Keratinocyte (primary cell): ENCODE measurements at regions not wholly inside any gene's neighbourhood (a gene's known extent, or its start where the extent isn't known, plus 50 kb on each side); places are given as distances from the start of the nearest gene placed in this dataset.

Experiments
- DNase-seq: peaks from one replicate; pipeline ENCODE4 v3.0.0-alpha.2; 2011; ENCODE audit warnings: low read depth, missing footprints, low spot score
- FAIRE-seq: peaks from 2 replicates; lab custom pipeline; 2011; peaks lifted over from hg19 to GRCh38; lab: Jason Lieb, UNC
- H2AFZ ChIP-seq: 2 replicates; pipeline ENCODE4 v1.6.0; 2012; ENCODE audit warnings: low read length, control low read depth, inconsistent platforms; ENCODE audit not compliant: control insufficient read depth
- H3K27ac ChIP-seq: 2 replicates; pipeline ENCODE4 v1.5.1; 2011; ENCODE audit warnings: low read length; ENCODE audit not compliant: control insufficient read depth, insufficient read depth
- H3K27me3 ChIP-seq: 3 replicates; pipeline ENCODE4 v1.6.0; 2011; ENCODE audit warnings: low read length; ENCODE audit not compliant: control insufficient read depth, insufficient read depth; ENCODE audit errors: extremely low read depth
- H3K36me3 ChIP-seq, 2 experiments: 2 replicates in 1 of 2; 3 replicates in 1 of 2; pipeline ENCODE4 v1.5.1; 2011; ENCODE audit warnings: low read length in 2 of 2, mild to moderate bottlenecking in 1 of 2; ENCODE audit not compliant: control insufficient read depth in 2 of 2, insufficient read depth in 2 of 2; ENCODE audit errors: extremely low read depth in 1 of 2
- H3K4me1 ChIP-seq: 3 replicates; pipeline ENCODE4 v1.5.1; 2011; ENCODE audit warnings: low read length; ENCODE audit not compliant: control insufficient read depth, insufficient read depth; ENCODE audit errors: extremely low read depth
- H3K4me2 ChIP-seq: 3 replicates; pipeline ENCODE4 v1.6.0; 2011; ENCODE audit warnings: low read depth, low read length; ENCODE audit not compliant: control insufficient read depth, insufficient read depth; ENCODE audit errors: extremely low read depth
- H3K4me3 ChIP-seq, 3 experiments: fragments of 200-600 bp in 1 of 3; sonication (generic) in 1 of 3; 2 replicates in 2 of 3; 3 replicates in 1 of 3; pipeline ENCODE4 v1.5.1; 2011 to 2016; ENCODE audit warnings: low read length in 3 of 3, mild to moderate bottlenecking in 3 of 3, control low read depth in 2 of 3, inconsistent platforms in 1 of 3, low read depth in 1 of 3, mixed read lengths in 1 of 3, mixed run types in 1 of 3, moderate library complexity in 1 of 3; ENCODE audit not compliant: control insufficient read depth in 2 of 3, insufficient read depth in 2 of 3; ENCODE audit errors: extremely low read depth in 1 of 3
- H3K79me2 ChIP-seq: 2 replicates; pipeline ENCODE4 v1.6.0; 2012; ENCODE audit warnings: low read length; ENCODE audit not compliant: control insufficient read depth, insufficient read depth
- H3K9ac ChIP-seq: 3 replicates; pipeline ENCODE4 v1.6.0; 2011; ENCODE audit warnings: low read length; ENCODE audit not compliant: control insufficient read depth, insufficient read depth; ENCODE audit errors: extremely low read depth
- H3K9me1 ChIP-seq: 3 replicates; pipeline ENCODE4 v1.6.0; 2011; ENCODE audit warnings: low read length; ENCODE audit not compliant: control insufficient read depth, insufficient read depth; ENCODE audit errors: extremely low read depth
- H3K9me3 ChIP-seq: 2 replicates; pipeline ENCODE4 v1.5.1; 2012; ENCODE audit warnings: low read depth, low read length; ENCODE audit not compliant: control insufficient read depth
- H4K20me1 ChIP-seq: 3 replicates; pipeline ENCODE4 v1.6.0; 2011; ENCODE audit warnings: low read length; ENCODE audit not compliant: control insufficient read depth, insufficient read depth; ENCODE audit errors: extremely low read depth
- CTCF ChIP-seq, 3 experiments: IDR thresholded peaks in 1 of 3; conservative IDR thresholded peaks in 1 of 3; optimal IDR thresholded peaks in 1 of 3; 2 replicates in 2 of 3; 3 replicates in 1 of 3; pipeline versions ENCODE3 to v1.5.1; 2011; ENCODE audit warnings: low read length in 3 of 3, mild to moderate bottlenecking in 3 of 3, moderate library complexity in 2 of 3, control low read depth in 1 of 3, inconsistent platforms in 1 of 3; ENCODE audit not compliant: insufficient read depth in 2 of 3; ENCODE audit errors: extremely low read depth in 1 of 3
- EZH2 ChIP-seq: IDR thresholded peaks from one replicate; pipeline ENCODE4 v1.6.1; 2012; ENCODE audit warnings: inconsistent platforms, mild to moderate bottlenecking, low read length, moderate library complexity
- dilution Hi-C: fragments of 300-500 bp; cut with MboI; formaldehyde crosslinking; loops from one replicate; pipeline ENCODE4 v1.7.0; 2020; ENCODE audit warnings: low sequenced_read_pairs; ENCODE audit not compliant: extremely low pct_ligation_motif_present

GRCh38 chr18:62457877-62458276 is 64.9 kb upstream of the ZCCHC2 start:
- no peak for TF ChIP-seq EZH2
- peak in 1 of 3 experiments; percentile 22 for TF ChIP-seq CTCF (optimal IDR thresholded peaks at IDR 0.05 in 1 of 3, IDR thresholded peaks at IDR 0.05 in 1 of 3, conservative IDR thresholded peaks at IDR 0.05 in 1 of 3; ENCODE audit: extremely low read depth in 1 of 3, insufficient read depth in 2 of 3, low read length in 3 of 3)
- Histone ChIP-seq H3K4me3 (no peak overlapping the region), H3K27me3 (no peaks in the 10 kb centered on the region), H3K9me3 (no peaks in the 10 kb centered on the region), H3K79me2 (no peaks in the 10 kb centered on the region), H3K4me2 (no peak overlapping the region), H3K9ac (no peak overlapping the region), H2AFZ (no peak overlapping the region), H3K27ac (no peak overlapping the region), H3K4me1 (no peaks in the 10 kb centered on the region), H4K20me1 (no peaks in the 10 kb centered on the region), H3K9me1 (no peaks in the 10 kb centered on the region), H3K36me3 (no peaks in the 10 kb centered on the region)
- no peak for DNase-seq
- dilution Hi-C loops = no loop called here
- FAIRE-seq = no peak

- no peak for FAIRE-seq
- dilution Hi-C loops = no loop called here
Measured at GRCh38 chr18:62458346-62458745, 64.5 kb upstream of the ZCCHC2 start.

More at GRCh38 chr18:62458346-62458745, 64.5 kb upstream of the ZCCHC2 start:
- no peak for DNase-seq
- Histone ChIP-seq H3K27me3 (no peaks in the 10 kb centered on the region), H3K4me3 (no peak overlapping the region), H2AFZ (no peak overlapping the region), H3K9me3 (no peaks in the 10 kb centered on the region), H3K9ac (no peak overlapping the region), H3K4me2 (no peak overlapping the region), H4K20me1 (no peaks in the 10 kb centered on the region), H3K4me1 (no peaks in the 10 kb centered on the region), H3K9me1 (no peaks in the 10 kb centered on the region), H3K36me3 (no peaks in the 10 kb centered on the region), H3K79me2 (no peaks in the 10 kb centered on the region), H3K27ac (no peak overlapping the region)
- peak in 2 of 3 experiments; percentile 17 to 18 for TF ChIP-seq CTCF (optimal IDR thresholded peaks at IDR 0.05 in 1 of 3, IDR thresholded peaks at IDR 0.05 in 1 of 3, conservative IDR thresholded peaks at IDR 0.05 in 1 of 3; ENCODE audit: extremely low read depth in 1 of 3, insufficient read depth in 2 of 3, low read length in 3 of 3)
- TF ChIP-seq EZH2 = no peak
